Activated CD8-positive, alpha-beta memory T cell treated with anti-CD3 and anti-CD28 coated beads for 48 hours (primary cell): ENCODE measurements at regions not wholly inside any gene's neighbourhood (a gene's known extent, or its start where the extent isn't known, plus 50 kb on each side); places are given as distances from the start of the nearest gene placed in this dataset.

Experiments
- DNase-seq, 3 experiments: peaks; one replicate each; pipeline ENCODE4 v3.0.0-alpha.2; 2020; ENCODE audit warnings: low read depth in 2 of 3, low spot score in 2 of 3

DNA sequence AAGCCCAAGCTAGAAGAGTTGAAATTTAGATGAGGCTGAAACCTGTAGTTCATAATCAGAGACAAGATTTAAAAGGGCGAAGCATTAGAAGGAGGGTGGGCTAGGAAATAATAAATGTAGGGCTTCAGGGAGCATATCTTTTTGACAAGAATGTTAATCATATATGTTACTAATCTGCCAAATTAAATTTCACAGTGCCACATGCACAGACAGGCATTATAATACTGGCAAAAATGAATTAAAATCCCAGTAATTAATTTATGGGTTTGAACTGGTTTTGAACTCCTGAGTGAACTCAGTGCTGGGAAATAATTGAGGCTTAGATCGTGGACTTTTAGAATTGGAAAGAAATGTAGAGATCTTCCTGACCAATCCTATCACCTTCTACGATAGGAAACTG is 383.5 kb upstream of the IL12A start:
- no peak for DNase-seq

DNA sequence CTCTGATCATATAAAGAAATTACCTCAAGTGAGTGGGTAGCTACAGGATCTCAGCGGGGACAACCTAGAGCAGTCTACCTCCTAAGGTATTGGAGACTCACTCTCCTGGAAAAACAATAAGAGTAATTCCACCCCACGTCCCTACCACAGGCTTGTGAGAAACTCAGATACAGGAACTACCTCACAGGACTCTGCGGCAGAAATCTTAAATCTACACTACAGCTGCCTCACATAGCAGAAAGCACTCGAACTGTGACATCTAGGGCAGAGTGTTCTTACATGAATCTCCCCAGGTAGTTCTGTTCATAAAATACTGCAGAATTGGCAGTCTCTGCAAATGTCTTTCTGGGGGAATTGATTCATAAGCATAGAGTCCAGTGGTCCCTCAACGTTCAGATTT is 382.9 kb upstream of the IL12A start:
- no peak for DNase-seq

DNA sequence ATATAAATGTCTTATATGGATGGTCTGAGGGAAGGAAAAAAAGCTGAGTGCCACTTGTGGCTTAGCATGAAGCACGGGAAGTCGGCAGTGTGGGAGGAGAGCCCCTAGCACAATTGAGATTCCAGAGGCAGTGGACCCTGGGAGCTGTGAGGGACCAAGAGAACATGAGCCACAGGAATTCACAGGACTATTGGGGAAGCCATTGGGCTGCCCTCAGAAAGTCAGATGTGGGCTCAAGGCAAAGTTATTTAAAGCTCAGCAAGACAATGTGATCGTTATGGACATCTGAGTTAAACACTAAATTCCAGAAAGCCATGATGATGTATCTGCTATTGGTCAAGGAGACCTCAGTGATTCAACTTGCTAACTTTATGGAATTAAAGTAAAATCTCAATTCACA is 380.8 kb upstream of the IL12A start:
- DNase-seq, result no peak

DNA sequence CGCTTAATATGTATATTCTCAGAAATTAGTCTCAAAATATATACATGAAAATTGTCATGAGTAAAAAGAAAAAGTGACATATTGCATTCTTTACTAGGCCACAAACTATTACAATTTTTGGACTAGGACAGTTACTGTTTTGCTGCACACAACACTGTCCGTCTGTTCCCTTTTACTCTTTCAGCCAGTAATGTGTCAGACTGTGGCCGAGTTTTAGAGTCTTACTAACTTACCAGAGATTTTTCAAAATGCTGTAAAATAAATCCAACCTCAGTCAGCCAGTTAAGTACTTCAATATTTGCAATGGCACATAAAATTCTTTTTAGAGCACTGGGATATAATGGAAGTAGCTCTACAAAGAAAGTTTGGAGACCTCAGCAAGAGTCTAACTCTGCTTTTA is 380.3 kb upstream of the IL12A start:
- DNase-seq, result no peak

DNA sequence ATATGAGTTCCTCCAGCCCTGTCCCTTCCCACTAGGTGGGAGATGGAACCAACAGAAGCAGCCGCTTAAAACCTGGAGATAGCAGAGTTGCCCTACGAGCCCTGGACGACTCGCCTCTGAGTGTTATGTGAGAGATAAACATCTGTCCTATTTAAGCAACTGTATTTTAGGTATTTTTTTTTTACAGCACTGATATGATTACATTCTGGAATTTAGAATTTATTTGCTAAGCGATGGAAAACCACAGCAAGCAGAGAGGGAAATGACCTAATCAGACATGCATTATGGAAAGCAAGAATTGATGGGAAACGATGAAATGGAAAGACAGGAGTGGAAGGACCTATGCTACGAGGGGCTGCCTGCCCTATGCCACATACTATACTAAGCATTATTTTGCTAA is 379.0 kb upstream of the IL12A start:
- DNase-seq, result no peak

DNA sequence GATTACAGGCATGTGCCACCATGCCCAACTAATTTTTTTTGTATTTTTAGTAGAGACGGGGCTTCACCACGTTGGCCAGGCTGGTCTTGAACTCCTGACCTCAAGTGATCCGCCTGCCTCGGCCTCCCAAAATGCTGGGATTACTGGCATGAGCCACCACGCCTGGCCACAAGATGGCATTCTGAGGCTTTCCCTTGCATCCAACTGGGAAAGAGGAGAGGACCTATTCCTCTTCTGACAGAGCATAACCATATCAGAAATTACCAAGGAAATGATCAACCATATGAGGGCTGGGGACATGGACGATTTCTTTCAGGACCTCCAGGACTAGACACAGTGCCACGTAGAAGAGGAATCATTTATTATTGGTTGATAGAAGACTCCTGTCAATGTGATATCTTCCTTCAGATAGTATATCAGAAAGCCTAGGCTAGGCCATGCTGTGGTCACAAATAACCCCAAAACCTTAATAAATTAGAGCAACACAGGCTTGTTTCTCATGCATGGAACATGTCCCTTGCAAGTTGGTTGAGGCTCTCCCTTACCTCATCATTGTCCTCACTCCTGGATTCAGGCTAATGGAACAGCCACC is 372.3 kb upstream of the IL12A start:
- no peak for DNase-seq

DNA sequence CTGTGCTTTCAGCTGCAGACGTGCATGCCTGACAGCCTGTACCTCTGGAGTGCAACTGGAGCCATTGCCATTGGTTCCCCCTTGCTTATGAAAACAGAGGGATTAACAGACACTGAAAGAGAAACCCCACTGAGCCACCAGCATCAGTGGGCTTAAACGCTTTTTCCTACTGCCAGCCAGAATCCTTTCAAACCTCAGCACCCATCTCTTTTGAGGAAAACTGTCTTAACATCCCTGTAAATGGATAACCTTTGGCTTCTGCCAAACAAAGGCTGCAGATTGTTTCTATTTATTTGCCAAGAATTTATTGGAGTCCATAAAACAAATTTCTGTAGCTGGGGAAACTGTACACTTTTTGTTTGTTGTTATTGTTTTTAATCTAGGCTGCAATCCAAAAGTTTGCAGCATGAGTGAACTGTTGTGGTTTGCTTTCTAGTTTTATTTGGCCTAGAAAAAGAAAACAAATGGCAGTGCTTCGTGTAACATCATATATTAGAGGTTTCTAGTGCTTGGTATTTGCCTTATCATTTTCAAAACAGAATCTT is 369.2 kb upstream of the IL12A start:
- DNase-seq, result no peak

DNA sequence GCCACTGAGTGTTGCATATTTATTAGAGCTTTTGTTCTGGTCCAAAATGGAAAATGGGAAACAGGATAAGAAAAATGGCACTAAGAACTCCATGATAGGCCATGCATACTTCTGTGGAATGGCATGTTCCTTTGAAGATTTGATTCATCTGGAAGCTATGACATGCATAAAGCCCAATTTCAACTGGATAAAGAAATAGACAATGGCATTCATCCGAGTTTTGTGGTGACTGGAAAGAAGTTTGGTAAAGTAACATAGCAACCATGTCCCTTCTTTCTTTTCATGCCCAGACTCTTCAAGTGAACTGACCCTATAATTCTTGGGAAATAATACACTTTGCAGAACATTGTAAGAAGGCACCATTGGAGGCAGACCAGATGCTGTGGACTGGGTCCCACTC is 368.4 kb upstream of the IL12A start:
- no peak for DNase-seq

DNA sequence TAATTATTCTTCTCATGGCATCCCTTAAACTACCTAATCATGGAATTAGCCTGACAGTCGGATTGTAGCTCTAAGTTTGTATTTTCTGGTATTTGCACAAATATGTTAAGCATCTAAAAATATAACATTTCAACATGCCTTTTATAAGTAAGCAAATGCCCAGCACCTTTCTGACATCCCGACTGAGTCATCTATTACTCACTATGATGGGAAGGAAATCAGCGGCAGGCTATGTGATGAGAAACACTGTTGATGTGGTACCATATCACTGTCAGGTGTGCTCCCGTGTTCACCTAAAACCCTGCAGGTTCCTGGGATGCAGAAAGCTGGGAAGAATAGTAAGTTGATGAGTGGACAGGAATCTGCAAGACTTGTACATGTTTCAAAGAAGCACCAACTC is 367.8 kb upstream of the IL12A start:
- no peak for DNase-seq

DNA sequence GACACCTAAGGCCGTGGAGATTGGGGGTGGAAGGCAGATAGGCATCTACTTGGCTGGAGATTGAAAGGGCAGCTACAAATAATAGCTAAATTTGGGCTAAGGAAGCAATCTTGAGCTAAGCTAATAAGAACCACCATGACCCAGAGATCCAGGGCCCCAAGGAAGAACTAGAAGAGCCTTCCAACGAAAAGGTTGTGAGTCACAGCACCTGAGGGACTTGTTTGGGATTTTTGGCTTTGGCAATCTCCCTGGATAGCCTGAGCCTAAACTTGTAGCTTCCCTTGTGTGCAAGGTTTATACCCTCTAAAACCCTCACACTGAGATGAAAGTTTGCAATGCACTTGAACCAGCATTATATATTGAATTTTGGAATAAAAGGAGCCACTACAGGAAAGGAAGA is 364.0 kb upstream of the IL12A start:
- DNase-seq, result no peak

DNA sequence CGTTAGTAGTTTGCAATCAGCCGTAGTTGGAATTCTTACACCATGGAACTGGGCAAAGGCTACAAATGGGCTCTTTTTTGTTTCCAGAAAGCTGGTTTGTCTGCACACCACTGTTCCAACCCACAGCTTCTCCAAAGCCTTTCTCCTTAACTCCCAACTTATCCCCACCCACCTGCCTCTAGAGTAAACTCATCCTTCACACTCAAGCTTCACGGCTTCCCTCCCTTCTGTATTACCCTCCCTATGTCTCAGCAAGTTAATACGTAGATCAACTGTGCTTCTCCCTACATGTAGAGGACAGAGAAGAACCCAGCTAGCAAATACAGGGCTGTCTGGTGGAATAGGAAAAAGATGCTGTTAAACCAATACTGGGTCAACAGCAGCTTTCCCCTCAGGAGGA is 363.0 kb upstream of the IL12A start:
- DNase-seq, result no peak

DNA sequence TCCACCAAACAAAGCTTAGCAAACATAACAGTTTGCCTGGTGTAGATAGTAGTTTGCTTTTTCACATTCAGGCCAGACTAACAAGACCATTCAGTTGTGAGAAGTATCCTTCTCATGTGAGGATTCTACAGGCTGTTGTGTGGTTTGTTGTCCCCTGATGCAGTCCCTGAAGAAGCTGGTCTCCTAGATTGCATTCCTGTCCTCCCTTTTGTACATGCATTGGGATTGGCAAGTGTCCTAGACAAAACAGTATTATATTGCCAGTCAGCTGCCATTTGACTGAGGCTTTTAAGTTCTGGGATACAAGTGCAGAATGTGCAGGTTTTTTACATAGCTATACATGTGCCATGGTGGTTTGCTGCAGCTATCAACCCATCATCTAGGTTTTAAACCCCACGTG is 362.0 kb upstream of the IL12A start:
- DNase-seq, result no peak

DNA sequence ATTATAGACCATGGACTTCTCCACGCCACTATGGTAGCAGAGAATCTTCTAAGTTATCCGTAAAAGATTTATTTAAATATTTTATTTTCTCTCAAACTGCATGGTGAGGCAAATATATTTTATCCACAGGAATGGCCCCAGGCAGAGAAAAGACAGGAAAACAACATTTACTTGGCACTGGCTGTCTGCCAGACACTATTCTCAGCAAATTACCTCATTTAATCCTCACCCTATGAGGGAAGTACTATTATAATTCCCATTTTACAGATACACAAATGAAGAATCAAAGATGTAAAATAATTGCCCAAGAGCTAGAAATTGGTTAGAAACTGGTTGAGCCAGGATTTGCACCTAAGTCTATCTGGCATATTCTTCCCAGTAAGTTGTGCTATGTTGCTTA is 361.4 kb upstream of the IL12A start:
- DNase-seq, result no peak

DNA sequence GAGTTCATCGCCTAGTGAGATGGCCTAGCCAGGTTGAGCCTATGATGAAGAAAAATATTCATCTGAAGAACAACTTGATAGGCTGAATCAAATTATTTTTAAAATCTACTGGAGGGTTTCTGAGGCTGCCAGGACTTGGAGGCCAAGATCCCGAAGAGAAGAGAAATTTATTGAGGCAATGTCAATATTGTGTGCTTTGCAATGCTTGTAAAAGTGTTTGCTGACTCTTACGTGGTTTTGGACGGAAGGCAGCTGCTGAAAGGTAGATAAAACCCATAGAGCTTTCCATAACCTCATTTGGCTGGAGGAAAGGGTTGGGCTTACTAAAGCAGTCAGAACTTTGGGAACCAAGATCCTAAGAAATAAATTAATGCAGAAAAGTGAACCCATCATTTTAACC is 361.0 kb upstream of the IL12A start:
- no peak for DNase-seq

DNA sequence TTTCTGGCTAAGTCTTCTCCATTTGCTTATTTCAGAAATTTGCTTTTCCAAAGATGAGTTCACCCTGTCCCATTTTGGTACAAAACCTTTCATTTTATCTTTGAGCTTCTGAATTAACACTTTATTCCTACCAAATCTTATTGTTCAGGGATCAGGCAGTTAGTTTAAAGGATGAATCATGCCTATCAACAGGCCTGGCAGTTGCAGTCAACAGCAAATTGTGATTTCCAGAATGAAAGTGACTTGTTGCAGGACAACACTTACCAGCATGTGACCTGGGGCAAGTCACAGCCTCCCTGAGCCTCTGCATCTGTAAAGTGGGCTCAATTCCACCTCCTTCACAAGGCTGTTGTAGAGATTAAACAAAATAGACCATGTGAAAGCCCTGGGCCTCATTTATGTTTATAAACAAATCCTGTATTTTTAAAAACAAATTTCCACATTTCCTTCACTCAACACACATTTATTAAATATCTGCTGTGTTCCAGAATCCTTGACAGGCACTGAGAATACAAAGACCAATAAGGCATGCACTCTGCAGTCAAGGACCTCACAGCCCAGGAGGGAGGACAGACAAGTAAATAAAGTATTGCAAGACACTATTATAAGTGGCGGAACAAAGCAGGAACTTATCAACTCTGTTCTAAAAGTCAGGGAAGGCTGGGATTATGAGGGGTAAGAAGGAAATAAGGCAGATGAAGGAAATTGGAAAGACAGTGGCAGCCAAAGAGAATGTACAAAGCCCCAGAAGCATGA is 359.1 kb upstream of the IL12A start:
- no peak for DNase-seq

DNA sequence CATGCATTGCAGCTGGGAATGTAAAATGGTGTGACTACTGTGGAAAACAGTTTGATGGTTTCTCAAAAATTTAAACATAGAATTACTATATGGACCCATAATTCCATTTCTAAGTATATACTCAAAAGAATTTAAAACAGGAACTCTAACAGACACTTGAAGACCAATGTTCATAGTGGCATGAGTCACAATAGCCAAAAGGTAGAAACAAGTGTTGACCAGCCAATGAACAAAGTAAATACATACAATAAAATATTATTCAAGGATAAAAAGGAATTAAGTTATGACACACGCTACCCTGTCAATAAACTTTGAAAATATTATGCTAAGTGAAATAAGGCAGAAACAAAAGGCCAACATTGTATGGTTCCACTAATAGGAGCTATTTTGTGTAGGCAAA is 357.4 kb upstream of the IL12A start:
- no peak for DNase-seq

DNA sequence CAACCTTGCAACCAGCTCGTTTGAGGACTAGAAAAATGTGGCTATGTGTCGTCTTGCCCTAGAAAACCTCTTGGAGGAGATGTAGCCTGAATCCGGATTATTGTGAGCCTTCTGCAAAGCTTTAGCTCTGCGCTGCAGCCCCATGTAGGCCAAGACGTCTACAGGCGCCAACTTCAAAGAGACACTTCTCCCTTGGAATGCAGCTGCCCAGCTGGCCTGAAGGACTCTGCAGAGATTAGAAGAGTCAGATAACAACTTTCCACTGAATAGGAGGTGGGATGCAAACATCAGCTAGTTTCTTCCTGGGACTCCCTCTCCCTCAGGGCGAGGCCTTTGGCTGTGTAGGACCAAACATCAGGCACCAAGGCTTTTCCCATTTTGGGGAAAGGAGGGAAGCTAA is 356.5 kb upstream of the IL12A start:
- DNase-seq, result no peak

DNA sequence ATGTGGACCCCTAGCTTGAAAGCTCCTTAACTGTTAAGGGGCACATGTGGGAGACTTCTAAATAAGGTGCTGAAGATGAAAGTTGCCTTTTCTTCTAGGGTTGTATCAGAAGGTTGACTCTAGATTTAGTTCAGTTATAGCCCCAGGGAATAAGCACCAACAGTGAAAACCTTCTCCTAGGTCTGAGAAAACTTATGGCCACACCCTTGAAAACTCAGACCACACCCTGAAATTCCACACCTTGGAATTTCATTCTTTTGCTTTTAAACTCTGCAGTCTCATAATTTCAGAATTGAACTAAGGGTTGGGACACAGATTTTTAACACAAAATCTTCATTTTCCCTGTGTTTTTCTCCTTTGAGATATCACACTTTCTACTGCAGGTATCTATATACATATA is 355.8 kb upstream of the IL12A start:
- no peak for DNase-seq

DNA sequence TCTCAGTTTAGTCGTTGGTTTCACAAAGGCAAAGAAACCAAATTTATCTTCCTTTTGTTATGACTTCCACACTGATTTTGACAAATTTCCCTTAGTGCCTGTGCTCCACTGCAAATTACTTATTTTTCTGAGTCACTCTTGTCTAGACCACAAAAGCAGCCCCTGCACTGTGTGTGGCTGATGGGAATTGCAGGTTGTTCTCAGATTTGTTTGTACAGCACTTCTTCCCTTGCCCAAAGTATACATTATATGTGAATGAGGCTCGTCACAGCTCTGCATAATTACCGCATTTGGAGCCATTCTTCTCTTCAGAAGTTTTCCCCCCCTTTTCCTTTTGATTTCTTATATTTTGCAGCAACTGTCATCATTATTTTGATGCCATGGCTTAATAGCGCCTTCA is 354.2 kb upstream of the IL12A start:
- no peak for DNase-seq

DNA sequence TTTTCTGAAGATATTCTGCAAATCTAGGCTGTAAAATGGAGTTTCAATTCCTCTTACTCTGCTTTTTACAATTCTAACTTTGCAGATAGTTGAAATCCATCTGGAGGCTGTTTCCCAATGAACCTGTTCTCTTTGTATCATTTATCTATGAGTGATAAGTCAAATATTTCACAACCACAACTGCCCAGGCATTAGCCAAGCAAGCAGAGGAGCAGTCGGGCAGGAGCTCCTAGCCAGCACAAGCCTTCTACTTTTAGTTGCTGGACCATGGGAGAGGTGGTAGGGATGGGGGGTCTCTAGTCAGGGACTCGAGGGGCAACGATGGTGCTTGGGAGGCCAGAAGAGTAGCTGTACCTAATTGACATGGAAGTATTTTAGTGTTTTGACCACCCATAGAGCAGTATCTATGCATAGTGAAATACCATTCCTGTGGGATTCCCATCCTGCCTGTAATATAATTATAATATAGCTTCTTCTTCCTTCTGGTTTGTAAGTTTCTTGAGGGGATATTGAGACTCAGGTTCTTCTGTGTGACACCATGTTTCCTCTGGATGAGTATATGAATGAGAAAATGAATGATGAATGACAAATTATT is 353.5 kb upstream of the IL12A start:
- DNase-seq, result no peak

DNA sequence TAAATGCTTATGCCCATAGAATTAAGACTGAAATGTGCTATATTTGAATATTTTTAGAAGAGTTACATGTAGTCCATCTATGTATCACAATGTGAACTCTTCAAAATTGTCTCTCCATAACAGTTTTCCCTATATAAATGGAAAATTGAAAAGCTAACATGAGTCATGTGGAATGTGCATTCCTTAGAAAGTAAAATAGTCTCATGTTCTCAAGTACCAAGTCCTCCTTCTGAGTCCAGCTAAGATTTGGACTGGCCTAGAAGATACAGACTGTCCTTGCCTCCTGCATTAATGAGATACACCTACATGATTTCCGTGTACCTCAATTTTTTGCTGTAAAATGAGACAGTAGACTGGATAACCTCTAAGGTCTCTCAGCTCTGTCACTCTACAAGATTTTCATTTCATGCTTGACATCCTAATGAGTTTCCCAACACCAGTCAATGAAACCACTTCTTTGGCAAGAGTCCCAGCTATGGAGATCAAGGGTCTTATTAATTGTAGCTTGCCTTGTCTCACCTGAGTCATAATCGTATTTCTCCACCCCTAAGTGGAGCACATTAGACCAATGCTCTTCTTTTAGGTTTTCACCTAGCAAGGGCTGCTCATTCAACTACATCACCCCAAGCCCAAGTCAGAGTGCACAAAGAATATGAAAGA is 350.6 kb upstream of the IL12A start:
- DNase-seq, result no peak

DNA sequence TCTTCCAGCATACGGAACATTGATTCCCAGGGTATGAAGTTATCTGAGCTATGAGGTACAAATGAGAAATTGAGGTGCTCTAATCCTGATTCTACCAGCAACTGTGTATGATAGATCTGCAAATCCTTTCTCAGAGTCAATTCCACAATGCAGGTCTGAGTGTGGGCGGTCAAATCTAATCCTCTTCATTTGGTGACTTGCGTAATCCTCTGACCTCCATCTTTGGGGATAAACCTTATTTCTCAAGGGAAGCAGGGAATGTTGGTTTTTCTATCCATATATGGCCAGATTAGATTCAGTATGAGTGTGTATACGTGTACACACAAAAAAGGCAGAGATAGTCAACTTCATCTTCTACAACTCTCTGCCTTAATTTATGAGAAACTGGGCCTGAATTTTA is 348.4 kb upstream of the IL12A start:
- no peak for DNase-seq
